ENCODE measurements at regions not wholly inside any gene's neighbourhood (a gene's known extent, or its start where the extent isn't known, plus 50 kb on each side); places are given as distances from the start of the nearest gene placed in this dataset.

DNA sequence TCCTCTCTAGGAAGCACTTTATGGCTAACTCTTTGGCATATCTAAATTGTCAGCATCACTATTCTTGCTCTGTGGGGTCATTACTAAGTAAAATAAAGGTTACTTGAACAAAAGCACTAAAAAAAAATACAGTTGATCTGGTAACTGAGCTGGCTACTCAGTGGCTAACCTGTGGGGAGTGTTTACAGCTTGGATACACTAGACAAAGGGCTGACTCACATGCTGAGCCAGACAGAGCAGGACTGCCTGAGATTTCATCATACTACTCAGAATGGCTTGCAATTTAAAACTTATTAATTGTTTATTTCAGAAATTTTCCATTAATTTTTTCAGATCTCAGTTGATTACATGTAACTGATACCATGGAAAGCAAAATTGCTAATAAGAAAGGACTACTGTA is 1690.4 kb upstream of the SLC39A10 start:
- DNase-seq (ENCODE audit: low read depth, low spot score): peak; percentile 28
- in situ Hi-C loops (cut with HindIII; ENCODE audit: low pct_unique_long_range_greater_than_20kb, low sequenced_read_pairs): no loop called here

DNA sequence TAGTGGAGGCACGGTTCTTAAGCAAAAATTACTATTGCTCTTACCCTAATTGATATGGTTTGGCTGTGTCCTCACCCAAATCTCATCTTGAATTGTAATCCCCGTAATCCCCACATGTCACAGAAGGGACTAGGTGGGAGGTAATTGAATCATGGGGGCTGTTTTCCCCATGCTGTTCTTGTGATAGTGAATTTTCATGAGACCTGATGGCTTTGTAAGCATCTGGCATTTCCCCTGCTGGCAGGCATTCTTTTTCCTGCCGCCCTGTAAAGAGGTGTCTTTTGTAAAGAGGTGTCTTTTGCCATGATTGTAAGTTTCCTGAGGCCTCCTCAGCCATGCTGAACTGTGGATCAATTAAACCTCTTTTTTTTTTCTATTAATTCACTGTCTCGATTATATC is 1691.8 kb upstream of the SLC39A10 start:
- in situ Hi-C loops (cut with HindIII; ENCODE audit: low pct_unique_long_range_greater_than_20kb, low sequenced_read_pairs): no loop called here

DNA sequence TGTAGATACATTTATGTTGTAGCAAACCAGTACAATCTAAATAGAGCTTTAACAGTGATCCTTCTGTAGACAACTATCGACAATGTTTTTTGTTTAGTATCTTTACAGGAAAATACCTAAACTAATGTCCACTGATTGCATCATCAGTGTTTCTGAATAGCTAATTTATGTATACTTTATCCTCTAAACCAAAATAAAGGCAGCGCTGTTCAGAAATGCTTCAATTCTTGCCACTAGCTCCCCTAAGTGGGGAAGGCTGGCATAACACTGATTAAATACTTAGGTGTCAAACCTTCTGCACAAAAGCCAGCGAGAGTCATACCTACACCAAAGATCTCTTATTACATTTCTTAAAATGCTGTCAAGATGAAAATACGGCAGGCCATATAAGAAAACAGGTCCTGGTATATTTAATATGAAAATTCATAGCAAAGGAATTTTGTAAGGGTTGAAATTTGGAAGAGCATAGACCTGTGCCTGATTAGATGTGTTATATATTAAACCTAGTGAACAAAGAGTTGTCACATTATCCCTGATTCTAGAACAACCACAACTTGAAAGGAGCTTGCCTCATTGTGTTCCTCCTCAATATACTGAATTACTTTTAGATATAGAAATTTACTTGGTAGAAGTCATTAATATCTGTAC is 1693.4 kb upstream of the SLC39A10 start:
- in situ Hi-C loops (cut with HindIII; ENCODE audit: low pct_unique_long_range_greater_than_20kb, low sequenced_read_pairs): no loop called here

More for the DNA sequence above, 1691.8 kb upstream of the SLC39A10 start:
- DNase-seq (ENCODE audit: low read depth, low spot score): no peak

DNA sequence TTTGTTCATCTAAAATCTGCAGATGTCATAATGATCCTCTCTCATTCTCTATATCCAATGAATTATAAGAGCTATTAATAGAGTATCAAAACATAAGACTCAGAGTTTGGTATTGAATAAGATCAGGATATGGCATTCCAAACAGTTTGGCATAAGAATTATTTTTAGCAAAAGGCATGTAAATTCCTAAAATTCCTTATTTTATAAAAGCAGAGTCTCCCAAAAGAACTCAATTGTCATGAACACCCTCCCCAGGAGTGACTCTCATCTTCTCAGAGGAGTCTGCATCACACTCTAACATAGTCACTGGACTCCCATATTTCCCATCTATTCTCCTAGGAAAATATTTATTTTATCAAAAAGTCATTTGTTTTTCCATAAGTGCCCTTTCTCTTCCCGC is 1710.2 kb upstream of the SLC39A10 start:
- in situ Hi-C loops (cut with HindIII; ENCODE audit: low pct_unique_long_range_greater_than_20kb, low sequenced_read_pairs): no loop called here
- DNase-seq (ENCODE audit: low read depth, low spot score): no peak

More for the DNA sequence above, 1693.4 kb upstream of the SLC39A10 start:
- peak; percentile 57 for DNase-seq (ENCODE audit: low read depth, low spot score)

DNA sequence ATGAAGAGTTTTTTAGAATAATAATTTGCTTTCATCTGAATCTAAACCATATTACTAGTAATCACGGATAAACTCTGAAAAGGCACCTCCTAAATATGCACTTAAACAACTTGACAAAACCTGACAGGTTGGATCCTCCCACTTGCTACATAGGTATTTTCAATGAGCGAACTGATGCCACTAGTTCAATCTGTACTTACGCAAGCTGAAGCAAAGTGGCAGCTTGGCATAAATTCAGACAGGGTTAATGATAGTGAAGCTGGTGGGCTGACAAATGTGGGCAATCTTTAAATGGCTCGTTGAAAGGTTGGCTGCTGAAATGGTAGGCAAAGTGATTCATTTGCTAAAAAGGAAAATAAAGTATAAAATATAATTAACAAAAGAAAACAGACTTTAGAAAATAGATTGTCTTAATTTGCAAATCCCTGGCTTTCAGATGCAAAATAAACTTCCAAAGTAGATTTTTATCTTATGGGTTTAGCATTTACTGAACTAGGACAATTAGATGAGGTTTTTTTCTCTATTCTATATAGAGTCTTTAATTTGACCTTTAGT is 1713.5 kb upstream of the SLC39A10 start:
- in situ Hi-C loops (cut with HindIII; ENCODE audit: low pct_unique_long_range_greater_than_20kb, low sequenced_read_pairs): no loop called here
- no peak for DNase-seq (ENCODE audit: low read depth, low spot score)

DNA sequence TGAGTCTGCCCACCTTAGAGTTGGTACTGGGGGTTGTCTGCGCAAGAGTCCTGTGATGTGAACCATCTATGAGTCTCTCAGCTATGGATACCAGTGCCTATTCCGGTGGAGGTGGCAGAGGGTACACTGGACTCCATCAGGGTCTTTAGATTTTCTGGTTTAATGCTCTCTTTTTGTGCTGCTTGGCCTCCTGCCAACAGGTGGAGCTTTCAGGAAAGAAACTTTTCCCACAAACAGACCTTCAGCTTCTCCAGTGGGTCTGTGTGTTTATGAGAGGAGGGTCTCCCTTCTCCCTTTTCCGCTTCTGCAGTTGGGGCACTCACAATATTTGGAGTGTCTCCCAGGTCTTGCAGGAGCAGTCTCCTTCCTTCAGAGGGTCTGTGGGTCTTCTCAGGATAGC is 1721.9 kb upstream of the SLC39A10 start:
- DNase-seq (ENCODE audit: low read depth, low spot score): no peak
- in situ Hi-C loops (cut with HindIII; ENCODE audit: low pct_unique_long_range_greater_than_20kb, low sequenced_read_pairs): no loop called here

DNA sequence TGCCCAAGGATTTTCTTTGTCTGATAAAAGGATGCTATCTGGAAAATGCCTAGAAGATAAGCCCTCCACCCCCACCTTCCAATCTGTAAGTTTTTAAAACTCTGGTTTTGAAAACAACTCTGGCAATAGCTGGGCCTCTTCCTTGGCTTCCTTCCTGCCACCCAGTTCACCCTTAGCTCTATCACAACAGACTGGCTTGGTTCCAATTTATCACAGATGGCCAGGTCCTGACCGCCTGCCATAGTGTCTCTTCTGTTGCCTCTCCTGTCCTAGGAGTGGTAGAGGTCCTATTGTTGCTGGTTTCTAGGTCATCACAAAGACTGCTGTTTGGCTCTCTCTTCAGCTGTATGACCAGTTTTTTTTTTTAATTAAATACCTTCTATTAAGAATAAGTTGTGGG is 1727.9 kb upstream of the SLC39A10 start:
- in situ Hi-C loops (cut with HindIII; ENCODE audit: low pct_unique_long_range_greater_than_20kb, low sequenced_read_pairs): no loop called here
- no peak for DNase-seq (ENCODE audit: low read depth, low spot score)

DNA sequence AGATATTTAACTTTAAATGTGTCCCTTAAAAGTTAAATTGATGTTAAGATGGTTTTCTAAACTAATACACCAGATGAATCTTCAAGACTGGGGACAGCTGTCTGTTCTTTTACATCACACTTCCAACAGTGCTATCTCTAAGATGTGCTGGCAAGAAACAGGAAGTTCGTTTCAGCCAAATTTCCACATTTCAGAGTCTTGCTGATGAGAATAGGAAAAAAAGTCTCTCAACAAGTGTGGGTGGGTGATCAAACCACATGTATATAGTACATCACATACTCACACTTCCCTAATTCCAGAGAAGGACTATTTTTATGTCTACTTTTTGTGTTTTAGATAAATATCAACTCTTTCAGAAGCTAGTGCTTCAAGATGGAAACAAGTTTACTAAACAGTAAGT is 1712.8 kb upstream of the TMEFF2 start:
- no peak for DNase-seq (ENCODE audit: low read depth, low spot score)
- in situ Hi-C loops (cut with HindIII; ENCODE audit: low pct_unique_long_range_greater_than_20kb, low sequenced_read_pairs): no loop called here

DNA sequence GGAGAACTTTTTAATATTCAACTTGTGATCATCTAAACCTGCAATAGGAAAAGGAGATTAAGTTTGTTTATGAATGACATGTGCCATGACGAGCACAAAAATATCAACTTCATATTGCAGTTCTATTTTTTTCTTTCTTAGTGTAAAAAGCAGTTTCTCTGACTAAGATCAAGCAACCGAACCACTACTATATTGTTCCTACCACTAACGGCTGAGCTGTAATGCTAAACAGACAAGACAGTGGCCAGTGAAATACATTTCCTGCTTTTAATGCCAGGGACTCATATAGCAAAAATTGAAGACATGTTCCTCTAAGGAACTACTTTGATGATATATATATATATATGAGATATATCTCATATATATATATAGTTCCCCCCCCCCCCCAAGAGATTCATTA is 1705.6 kb upstream of the TMEFF2 start:
- DNase-seq (ENCODE audit: low read depth, low spot score): no peak
- in situ Hi-C loops (cut with HindIII; ENCODE audit: low pct_unique_long_range_greater_than_20kb, low sequenced_read_pairs): no loop called here

DNA sequence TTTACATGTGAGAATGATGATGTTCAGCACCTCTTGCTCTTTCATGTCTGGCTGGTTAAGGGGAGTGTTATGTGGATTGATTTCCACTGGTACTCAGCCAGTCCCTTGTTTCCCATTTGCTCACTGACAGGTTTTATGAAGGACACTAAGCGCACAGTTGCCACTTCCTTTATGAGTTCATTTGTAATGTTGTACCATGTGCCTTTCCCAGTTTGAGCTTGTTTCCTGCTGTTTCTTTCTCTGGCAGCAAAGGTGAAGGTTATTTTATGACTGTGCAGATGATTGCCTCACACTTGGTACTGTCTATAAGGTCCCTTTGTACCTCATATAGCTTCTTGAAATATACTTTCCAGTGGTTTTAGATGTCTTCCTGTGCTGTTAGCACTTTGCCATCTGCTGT is 1700.5 kb upstream of the TMEFF2 start:
- in situ Hi-C loops (cut with HindIII; ENCODE audit: low pct_unique_long_range_greater_than_20kb, low sequenced_read_pairs): no loop called here
- DNase-seq (ENCODE audit: low read depth, low spot score): no peak

DNA sequence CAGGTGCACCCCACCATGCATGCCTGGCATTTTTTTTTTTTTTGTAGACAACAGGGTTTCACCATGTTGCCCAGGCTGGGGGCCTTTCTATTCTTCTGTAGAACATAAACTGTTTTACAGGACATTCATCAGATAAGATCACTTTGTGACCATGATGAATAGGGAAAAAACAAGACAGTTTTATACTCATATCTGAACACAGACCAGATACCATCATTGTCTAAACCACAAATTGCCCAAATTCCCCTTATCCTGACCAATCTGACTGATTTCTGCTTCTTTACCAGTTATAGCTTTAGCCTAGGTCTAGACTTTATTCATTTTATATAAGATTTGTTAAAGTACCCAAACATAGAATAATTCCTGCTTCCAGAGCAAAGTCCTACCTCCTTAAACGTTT is 1699.3 kb upstream of the TMEFF2 start:
- no peak for DNase-seq (ENCODE audit: low read depth, low spot score)
- in situ Hi-C loops (cut with HindIII; ENCODE audit: low pct_unique_long_range_greater_than_20kb, low sequenced_read_pairs): no loop called here

DNA sequence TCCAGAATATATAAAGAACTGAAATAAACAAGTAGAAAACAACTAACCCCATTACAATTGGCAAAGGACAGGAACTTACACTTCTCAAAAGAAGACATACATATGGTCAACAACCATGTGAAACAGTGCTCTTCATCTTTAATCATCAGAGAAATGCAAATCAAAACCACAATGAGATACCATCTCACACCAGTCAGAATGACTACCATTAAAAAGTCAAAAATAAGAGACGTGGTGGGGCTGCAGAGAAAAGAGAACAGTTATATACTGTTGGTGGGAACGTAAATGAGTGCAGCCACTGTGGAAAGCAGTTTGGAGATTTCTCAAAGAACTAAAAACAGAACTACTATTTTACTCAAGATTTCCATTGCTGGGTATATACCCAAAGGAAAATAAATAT is 1696.3 kb upstream of the TMEFF2 start:
- in situ Hi-C loops (cut with HindIII; ENCODE audit: low pct_unique_long_range_greater_than_20kb, low sequenced_read_pairs): no loop called here
- DNase-seq (ENCODE audit: low read depth, low spot score): no peak

DNA sequence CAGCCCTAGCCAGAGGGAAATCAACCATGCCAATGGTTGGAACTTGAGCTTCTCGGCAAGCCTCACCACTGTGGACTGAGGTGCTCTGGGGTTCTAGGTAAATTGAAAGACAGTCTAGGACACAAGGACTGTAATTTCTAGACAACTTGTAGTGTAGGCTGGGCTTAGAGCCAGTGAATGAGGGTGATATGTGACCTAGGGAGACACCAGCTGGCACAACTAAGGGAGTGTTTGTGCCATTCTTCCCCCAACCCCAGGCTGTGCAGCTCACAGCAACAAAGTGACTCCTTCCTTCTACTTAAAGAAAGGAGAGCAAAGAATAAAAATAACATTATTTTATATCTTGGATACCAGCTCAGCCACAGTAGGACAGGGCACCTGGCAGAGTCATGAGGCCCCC is 1690.7 kb upstream of the TMEFF2 start:
- DNase-seq (ENCODE audit: low read depth, low spot score): no peak
- in situ Hi-C loops (cut with HindIII; ENCODE audit: low pct_unique_long_range_greater_than_20kb, low sequenced_read_pairs): no loop called here

DNA sequence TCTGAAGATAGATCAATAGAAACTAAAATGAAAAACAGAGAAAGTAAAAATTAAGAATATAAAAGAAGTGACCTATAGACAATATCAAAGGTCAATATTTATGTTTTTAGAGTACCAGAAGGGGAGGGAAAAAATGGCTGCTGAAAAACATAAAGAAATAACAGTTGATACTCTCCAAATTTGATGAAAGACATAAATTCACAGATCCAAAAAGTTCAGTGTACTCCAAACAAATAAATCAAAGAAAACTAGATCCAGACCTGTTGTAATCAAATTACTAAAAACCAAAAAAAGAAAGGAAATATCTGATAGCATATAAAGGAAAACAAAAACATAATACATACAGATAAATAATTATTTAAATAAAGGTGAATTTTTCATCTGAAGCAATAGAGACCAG is 1689.1 kb upstream of the TMEFF2 start:
- no peak for DNase-seq (ENCODE audit: low read depth, low spot score)

DNA sequence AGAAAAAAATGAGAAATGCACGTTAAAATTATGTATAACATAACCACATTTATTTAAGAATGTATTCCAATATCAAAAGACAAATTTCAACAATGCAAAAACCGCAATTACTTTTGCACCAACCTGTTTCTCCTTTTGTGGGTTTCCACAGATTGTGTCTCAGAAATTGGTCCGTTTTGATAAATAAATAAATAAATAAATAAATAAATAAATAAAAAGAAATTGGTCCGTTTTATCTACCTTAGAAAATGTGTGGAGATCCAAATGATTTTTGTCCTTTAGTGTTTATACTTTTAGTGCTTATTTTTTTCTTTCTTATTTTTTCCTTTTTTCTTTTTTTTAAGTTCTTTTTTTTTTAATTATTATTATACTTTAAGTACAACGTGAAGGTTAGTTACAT is 1682.2 kb upstream of the TMEFF2 start:
- in situ Hi-C loops (cut with HindIII; ENCODE audit: low pct_unique_long_range_greater_than_20kb, low sequenced_read_pairs): no loop called here
- no peak for DNase-seq (ENCODE audit: low read depth, low spot score)

More for the DNA sequence above, 1689.1 kb upstream of the TMEFF2 start:
- in situ Hi-C loops (cut with HindIII; ENCODE audit: low pct_unique_long_range_greater_than_20kb, low sequenced_read_pairs): no loop called here

DNA sequence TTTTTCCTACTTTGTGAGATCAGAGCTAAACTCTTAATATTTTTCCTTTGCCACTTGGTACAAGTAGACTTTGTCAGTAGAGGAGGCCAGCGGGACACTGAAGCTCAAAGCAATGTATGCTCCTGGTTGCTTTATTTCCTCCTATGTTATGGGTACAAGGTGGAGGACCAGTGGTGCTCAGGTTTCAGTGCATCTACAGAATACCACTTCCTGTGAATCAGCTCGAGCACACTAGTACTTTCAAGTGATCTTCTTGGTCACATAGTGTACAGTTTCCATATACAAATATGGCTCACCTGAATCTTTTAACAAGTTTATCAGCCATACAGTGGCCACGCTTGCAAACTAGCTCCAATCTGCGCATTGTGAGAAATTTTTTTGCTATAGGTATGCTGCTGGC is 1674.8 kb upstream of the TMEFF2 start:
- DNase-seq (ENCODE audit: low read depth, low spot score): no peak
- in situ Hi-C loops (cut with HindIII; ENCODE audit: low pct_unique_long_range_greater_than_20kb, low sequenced_read_pairs): no loop called here

DNA sequence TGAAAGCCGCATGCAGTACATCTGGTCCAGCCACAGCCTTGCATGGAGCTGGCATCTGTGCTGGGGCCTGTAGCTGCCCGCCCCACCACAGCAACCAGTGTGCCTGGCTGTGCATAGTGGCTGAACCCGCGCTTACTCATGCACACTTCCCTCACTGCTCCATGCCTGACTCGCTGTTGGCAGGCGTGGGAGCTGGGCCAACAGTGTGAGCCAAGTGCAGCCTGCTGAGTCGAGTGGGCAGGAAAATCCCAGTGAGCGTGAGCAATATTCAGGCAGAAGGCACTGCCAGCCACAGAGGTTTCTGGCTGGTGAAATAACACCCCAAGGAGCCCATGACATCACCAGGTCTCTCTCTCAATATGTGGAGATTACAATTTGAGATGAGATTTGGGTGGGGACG is 1674.1 kb upstream of the TMEFF2 start:
- in situ Hi-C loops (cut with HindIII; ENCODE audit: low pct_unique_long_range_greater_than_20kb, low sequenced_read_pairs): no loop called here
- no peak for DNase-seq (ENCODE audit: low read depth, low spot score)

DNA sequence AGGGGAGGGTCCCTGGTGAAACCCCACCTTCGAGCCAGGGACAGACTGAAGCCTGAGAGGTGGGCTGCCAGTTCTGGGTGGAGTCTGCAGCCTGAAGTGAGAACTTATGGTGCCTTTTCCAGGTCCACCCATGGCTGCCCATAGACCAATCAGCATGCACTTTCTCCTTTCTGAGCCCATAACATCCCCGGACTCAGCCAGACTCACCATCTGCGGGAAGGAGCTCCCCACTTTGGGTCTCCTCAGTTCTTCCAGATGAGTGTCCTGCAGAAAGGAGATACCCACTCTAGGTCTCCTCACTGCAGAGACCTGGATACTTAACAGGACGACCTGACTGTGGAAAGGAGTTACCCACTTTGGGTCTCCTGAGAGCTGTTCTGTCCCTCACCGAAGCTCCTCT is 1673.4 kb upstream of the TMEFF2 start:
- no peak for DNase-seq (ENCODE audit: low read depth, low spot score)
- in situ Hi-C loops (cut with HindIII; ENCODE audit: low pct_unique_long_range_greater_than_20kb, low sequenced_read_pairs): no loop called here

DNA sequence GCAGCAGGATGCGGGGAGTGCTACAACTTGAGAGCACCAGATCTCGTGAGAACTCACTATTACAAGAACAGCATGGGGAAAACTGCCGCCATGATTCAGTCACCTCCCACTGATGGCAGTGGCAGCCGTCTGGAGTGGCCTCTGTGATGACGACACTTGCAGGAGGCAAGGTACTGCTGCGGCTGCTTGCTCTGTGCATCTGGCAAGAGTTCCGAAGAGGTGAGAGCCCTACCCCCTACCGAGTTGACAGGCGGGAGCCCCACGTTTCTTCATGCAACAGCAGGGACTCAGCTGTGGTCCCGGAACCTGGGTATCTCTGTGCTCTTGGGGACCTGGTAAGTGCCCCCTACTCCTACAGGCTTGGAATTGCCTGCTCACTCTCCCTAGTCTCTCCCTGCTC is 1672.7 kb upstream of the TMEFF2 start:
- DNase-seq (ENCODE audit: low read depth, low spot score): no peak
- in situ Hi-C loops (cut with HindIII; ENCODE audit: low pct_unique_long_range_greater_than_20kb, low sequenced_read_pairs): no loop called here

DNA sequence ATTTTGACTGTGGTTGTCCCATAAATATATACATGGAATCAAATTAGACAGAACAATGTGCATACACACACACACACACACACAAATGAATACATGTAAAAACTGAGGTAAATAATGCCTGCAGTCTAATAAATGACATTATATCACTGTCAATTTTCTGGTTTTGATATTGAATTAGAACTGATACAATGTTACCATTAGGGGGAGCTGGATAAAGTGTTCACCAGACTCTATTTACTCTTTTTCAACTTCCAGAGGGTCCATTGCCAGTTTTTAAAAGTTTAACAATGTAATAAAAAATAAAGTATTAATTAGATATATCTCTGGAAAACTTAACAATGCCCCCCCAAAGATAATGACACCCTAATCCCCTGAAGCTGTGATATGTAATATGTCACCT is 1666.8 kb upstream of the TMEFF2 start:
- DNase-seq (ENCODE audit: low read depth, low spot score): no peak
- in situ Hi-C loops (cut with HindIII; ENCODE audit: low pct_unique_long_range_greater_than_20kb, low sequenced_read_pairs): no loop called here
